Stimulated activated CD8-positive, alpha-beta memory T cell treated with anti-CD3 and anti-CD28 coated beads, Interleukin-7, amount 100 ng/mL, for 48 hours (primary cell): ENCODE measurements at regions not wholly inside any gene's neighbourhood (a gene's known extent, or its start where the extent isn't known, plus 50 kb on each side); places are given as distances from the start of the nearest gene placed in this dataset.
"Not testable (repeated sequence)": the region's sequence is repeated elsewhere in the genome, so short reads cannot be mapped to it uniquely, and the experiment has no call there.

Experiments used
- DNase-seq, 2 donors: peaks; one replicate each; pipeline ENCODE4 v3.0.0-alpha.2; 2020; ENCODE audit warnings: low read depth in 1 of 2; ENCODE audit errors: extremely low read depth in 1 of 2

DNA sequence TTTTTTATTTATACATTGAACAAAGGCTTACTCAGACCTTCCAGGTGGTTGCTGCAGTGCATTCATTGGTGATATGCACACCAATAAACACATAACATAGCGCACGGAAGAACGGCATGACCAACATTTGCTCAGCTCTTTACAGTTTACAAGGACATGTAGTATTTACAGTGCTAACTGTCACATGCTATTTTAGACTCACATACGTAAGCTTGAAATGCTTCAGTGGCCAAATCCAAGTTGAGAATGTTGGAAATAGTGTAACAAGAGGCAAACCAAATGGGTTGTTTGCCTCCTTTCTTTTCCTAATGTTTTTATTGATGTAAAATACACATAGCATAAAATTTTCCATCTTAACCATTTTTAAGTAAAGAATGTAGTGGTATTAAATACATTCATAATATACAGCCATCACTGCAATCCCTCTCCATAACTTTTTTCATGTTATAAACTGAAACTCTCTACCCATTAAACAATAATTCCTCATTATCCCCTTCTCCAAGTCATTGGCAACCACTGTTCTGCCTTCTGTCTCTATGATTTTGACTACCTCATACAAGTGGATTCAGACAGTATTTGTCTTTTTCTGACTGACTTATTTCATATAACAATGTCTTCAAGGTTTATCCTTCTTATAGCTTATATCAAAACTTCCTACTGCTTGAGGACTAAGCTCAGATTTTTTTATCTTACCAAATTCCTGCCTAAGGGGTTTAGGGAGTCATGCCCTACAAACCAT lies 1722.9 kb upstream of the AGA start:
- no peak for DNase-seq

DNA sequence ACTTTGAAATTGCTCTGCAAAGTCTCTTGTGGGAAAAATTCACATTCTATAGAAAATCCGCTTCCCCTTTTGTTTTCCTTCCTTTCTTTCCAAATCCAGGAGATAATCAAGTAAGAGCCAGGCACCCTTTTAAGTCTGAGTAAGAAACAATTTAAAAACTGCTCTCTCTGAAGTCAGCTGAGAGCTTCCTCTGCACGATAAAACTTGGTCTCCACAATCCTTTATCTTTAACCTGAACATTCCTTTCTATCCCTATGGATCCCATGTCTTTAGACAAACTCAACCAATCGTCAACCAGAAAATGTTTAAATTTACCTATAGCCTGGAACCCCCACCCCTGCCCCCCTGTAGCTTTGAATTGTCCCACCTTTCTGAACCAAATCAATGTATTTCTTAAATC lies 1723.6 kb upstream of the AGA start:
- no peak for DNase-seq

DNA sequence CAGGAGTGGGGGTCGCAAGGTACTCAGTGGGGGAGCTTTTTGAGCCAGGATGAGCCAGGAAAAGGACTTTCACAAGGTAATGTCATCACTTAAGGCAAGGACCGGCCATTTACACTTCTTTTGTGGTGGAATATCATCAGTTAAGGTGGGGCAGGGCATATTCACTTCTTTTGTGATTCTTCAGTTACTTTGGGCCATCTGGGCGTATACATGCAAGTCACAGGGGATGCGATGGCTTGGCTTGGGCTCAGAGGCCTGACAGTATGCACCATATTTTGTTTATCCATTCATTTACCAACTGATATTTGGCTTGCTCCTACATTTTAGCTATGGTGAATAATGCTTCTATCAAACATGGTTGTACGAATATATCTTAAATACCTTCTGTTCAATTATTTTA lies 1728.1 kb upstream of the AGA start:
- DNase-seq: not testable (repeated sequence)

DNA sequence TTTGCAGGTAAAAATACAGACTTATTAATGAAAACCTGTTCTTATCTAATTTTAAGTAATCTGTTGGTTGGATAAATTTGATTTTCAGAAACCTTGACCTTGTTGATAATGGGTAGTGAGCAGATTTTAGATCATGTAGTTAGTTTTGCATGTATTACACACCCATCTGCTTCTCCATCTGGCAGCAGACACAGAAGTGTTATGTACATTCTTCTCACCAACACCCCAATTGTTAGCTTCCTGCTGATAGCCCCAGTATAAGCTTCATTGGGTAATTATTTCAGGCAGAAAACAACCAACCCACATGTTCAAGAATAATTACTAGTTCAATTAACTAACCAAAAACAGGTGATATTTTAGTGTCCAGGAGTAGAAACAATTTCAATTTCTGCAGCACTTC lies 1740.5 kb upstream of the AGA start:
- DNase-seq: no peak

DNA sequence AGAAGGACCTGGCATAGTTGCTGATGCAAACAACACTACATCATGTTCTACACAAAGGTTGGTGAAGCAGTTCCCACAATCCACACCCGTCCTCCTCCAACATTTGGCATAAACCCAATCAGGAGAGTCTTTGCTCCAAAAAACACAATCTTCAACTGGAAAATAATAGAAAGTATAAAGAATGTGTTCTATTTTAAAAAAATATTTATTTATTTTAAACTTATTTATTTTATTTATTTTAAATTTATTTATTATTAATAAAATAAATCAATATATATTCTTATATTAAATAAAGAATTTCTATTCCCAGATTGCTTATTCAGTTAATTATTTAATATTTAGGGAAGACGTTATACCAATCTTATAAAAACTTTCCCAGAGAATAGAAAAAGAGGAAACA lies 1753.7 kb upstream of the AGA start:
- DNase-seq: no peak

DNA sequence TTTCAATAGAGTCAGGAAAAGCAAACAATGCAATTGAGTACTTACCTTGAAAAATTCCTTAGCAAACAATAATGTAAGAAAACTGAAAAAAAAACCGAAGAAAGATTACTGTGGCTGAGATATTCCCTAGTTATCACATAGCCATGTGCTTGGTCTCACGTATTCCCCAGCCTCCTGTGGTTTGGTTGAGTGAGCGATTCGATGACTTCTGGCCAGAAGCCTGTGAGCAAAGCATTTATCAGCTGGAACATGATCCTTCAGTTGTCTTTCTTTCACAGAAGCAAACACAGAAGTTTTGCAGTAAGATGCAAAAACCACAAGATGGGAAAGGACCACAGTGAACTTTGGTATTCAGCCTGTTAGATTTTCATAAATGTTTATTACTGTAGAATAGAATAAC lies 1754.3 kb upstream of the AGA start:
- DNase-seq: no peak

DNA sequence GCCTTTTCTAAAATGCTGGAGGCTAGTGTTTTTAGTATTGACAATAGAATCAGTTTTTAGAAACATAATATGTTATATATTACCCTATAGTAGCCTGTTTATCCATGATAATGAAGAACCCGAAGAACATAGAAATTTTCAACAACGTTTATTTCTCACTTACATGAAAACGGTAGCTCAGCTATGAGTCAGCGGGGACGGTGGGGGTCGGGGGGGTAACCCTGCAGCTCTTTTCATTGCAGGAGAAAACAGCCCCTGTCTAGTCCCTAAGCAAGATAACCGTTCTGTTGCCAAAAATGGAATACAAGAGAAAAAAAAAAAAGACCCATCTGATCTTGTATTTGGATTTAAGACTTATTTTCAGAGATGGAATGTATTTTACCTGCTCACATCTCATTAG lies 1758.4 kb upstream of the AGA start:
- no peak for DNase-seq

DNA sequence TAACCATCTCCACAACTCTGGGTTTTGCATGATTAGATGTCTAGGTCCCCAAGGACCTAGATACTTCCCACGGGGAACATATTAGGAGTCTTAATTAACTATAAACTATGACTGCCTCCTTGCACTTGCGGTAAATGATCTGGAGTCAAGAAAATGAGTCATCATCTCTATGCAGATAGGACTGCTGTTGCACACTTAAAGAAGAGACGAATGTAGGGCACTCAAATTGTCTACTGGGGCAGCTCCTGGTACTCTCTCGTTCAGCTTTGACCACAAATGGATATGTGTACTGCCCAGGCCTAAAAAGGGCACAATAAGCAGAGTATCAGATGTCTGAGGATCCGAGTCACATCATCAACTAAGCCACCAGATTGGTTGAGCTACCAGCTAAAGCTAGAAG lies 1783.4 kb upstream of the AGA start:
- DNase-seq: no peak

DNA sequence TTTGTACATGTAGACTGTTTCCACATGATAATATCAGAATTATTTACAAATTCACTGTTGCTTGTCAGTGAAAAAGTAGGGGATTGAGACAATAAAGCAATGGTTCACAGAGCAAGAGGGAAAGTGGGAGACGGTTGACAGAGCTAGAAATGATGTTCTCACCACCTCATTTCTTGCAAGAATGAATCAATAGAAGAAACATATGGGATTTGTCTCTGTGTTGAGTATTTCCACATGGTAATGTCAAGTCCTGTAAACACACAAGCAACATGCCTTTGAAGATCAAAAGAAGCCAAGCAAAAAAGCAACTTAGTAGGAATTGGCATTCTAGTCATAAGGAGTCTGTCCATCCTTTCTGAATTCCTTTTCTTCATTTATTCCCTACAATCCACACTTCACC lies 1806.6 kb upstream of the AGA start:
- no peak for DNase-seq

DNA sequence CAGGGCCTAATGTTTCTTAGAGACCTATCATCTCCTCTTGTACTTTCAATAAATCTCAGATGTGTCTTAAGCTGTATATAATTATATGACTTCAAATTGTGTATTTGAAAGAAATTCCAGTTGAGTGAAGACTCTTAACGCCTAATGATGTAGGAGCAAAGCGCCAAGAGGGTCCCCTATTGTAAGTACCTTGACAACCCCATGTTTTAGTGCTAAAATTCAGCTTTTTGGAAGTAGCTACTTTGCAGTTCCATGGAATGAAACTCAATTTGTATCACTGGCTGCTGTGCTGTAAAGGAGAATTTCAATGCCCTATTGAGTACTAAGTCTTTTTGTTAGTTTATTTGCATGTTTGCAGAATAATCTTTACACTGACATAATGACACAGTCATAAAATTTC lies 1826.6 kb upstream of the AGA start:
- no peak for DNase-seq

DNA sequence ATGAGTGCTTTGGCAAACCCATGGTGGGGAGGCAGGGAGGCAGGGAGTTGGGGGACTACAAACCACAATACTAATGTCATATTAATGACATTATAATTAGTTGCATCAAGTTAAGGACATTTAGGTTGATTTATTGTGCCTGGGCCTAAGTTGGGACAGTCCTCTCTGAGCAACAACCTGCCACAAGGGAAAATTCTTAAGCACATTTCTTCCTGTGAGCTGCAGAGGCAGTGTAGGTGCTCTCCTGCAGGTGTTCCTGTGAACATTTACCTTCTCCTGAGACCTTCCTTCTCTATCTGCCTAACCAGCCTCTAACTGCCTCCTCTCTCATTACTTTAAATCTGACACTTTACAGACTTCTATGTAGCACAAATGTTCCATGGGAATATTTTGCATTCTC lies 1830.0 kb upstream of the AGA start:
- DNase-seq: no peak

DNA sequence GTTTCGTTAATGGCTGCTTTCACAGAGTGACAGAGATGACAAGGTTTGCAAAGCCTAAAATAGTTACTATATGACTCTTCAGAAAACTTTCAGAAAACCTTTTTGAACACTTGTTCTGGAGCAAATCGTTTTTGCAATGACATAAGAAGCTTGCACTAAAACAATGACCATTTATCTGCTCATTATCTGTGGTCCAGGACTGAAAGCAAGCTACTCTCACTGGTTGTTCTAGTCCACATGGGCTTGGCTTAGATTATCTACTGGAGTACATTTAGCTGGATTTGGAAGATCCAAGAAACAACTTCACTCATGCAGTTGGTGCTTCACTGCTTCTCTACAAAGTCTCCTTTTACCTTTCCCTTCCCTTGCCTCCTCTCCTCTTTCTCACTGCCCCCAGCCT lies 1836.4 kb upstream of the AGA start:
- no peak for DNase-seq

DNA sequence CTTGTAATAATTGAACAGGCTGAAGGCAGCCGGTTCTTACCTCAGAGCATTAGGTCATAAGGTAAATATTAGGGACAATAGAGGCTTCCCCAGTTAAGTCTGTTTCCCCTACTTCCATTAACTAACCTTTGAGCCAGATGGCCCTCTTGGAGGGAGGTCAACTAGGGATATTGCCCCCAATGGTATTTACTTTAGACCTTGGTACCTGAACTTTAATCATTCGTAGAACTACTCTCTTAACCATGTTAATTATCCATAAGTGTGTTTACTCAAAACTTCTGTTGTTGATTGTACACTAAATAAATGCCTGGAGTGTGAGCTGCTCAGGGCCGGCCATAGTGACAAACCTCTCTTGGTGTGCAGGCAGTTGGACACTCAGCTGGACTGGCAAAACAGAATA lies 1843.5 kb upstream of the AGA start:
- DNase-seq: no peak

DNA sequence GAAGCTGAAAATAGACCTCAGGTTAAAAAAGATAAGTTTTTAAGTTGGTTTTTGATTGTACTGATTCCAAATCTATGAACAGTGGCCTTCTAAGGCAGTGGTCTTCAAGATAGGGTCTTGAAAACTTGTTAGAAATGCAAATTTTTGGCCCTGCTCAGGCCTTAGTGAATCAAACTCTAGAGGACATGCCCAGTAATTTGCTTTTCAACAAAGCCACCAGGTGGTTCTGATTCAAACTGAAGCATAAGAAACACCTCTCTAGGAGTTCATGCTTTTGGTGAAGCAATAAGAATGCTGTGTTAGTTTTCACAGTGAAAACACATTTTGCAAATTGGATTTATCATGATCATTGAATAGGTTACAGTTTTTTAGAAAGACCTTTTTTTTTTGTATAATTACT lies 1849.4 kb upstream of the AGA start:
- no peak for DNase-seq

DNA sequence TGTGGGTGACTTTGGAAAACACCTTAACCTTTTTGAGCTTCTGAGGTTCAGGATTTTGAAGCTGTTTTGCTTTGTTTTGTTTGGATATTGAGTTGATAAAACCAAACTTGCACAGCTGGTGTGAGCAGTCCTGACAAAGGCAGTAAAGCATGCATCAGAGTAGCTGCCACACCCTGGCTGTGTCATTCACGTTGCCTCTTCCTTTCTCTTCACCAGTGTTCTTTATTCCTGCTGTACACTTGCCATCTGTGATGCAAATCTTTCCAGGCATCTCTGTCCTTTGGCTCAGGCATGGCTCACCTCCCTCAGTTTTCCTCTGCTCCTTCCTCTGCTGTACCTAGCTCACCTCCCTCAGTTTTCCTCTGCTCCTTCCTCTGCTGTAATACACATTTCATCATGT lies 1850.2 kb upstream of the AGA start:
- DNase-seq: no peak

DNA sequence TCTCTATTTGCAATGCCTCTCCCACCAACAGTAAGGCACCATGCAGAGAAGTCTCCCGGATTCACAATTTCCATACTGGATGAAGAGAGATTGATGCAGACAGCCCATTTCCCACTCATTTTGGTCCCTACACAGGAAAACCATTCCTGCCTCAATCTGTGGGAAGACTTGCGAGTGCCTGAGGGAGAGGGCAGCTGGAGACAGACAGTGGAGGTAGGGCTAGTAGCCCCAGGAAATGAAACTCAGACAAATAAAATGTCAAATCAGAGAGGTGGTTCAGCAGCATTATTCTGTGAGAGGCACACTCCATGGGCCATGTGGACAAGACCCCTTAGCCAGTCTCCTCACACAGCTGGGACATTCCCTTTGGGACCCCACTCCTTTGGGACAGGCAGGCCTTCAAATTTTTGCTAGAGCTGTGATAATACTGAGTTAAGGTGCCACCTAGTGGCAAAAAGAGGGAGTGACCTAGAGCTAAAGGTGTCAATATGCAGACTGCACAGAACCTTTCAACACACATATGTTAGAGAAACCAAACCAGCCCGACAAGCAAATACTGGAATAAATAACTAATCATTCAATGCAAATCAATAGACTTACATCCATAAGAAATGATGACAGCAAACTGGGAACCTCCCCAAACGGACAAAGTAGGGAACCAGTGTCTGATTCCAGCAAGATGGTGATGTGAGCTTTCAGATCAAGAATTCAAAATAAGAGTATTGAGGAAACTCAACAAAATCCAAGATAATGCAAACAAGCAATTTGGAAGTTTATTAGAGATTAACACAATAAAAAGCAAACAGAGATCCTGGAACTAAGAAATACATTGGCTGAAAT lies 1865.3 kb upstream of the AGA start:
- DNase-seq: peak in 1 of 2 donors; percentile 0

DNA sequence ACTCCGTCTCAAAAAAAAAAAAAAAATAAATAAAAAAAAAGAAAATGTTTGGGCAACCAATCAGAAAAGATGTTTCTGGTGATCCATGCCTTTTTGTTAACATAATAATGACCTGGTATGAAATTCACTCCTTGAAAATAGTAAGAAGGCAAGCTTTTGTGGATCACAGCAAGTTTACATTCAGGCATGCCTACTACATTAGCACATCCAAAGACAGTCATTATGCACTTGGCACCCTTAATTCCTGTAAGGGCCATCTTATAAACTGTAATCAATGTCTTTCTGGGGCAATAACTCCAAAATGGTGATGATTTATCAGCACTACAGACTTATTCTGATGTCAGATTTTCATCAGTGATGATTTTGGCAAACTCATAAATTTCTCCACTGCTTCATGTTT lies 1871.6 kb upstream of the AGA start:
- no peak for DNase-seq

DNA sequence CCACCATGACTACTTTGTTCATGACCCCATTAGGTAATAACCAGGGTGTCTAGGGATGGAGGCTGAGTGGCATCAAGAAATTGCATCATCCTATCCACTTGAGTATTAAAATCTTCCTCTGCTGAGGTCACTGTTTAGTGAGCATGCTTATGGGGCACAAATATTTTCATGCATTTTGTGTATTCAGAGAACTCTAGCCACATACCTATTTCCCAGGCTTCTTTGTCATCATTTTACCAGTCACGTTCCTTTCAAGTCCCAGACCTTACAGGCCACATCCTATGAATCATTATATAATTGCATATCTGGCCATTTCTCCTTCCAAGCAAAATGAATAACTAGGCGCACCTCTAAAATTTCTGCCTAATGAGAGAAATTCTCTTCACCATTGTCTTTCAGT lies 1882.9 kb upstream of the AGA start:
- no peak for DNase-seq

DNA sequence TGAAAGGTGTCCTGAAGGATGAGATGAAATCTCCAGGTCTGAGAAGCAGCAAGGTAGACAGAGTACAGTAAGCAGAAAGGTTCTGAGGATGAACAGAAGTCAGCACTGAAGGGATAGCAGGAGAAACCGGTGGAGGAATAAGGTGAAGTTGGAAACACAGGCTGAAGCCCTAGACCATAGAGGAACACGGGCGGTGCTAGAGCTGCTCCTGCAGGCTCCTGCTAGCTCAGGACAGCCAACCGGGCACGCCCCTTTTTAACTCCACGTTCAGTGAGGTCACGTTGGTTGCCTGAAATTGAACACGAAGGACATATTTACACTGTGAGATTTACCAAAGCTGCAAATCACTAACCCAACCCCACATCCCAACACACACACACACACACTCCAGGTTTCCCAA lies 1886.4 kb upstream of the AGA start:
- DNase-seq: no peak

DNA sequence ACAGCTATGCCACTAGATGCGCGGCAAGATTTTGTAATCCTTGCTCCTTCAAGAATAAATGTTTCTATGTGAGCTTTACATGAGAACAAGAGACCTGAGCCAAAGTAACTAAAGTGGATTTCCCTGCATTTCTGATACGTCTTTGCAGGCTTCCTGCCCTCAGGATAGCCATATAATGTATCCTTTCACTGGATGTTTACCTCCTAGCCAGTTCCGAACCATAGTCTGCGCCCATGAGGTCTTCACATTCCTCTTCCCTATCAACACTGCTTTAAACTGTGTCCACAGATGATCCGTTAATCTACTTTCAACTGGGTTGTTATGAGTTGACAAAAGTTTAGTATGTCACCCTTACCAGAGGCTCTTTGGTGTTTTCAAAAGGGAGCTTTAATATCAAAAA lies 1889.1 kb upstream of the AGA start:
- no peak for DNase-seq

DNA sequence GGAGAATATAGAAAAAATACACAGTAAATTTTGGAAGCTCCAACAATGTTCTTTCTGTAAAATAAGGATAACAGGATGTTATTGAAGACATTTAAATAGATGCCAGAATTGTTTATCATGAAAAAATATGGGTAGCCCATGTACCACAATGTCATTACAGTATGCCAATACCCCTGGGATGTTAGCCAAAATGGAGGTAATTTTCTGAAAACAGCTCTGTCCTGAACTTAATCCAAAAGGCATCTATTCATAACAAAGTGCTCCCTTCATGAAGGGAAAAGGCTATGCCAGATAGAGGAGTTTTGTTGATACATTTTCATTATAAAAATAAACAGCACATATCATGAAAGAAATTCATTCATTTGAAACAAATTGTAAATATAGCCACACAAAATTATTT lies 1902.6 kb upstream of the AGA start:
- no peak for DNase-seq

DNA sequence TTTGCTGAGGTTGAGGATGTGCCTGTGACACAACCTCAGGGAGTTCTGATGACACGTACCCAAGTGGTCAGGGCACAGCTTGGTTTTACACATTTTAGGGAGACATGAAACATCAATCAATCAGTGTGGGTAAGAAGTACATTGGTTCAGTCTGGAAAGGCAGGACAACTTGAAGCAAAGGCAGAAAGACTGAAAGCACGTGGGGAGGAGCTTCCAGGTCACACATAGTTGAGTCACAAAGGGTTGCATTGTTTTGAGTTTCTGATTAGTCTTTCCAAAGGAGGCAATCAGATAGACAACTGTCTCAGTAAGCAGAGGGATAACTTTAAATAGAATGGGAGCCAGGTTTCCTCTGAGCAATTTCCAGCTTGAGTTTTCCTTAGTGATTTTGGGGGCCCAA lies 1910.0 kb upstream of the AGA start:
- DNase-seq: no peak

DNA sequence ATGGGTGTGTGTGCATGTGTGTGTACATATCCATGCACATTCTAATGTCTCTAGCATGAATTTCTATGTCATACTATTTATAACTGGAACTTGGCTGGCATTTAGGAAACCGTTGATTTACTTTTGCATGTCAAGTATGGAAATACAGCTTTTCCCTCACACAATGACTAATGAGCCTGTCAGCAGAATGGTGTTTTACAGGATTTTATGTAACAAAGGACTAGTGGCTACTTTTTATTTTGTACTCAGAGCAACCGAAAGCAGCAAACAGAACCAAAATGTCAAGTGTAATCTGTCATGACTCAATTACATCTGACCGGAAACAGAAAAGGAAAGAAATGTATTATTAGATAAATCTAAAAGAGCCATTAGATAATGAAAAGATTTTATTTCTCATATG lies 1911.5 kb upstream of the AGA start:
- DNase-seq: no peak
